SJCRH30 (cell line): ENCODE measurements at regions not wholly inside any gene's neighbourhood (a gene's known extent, or its start where the extent isn't known, plus 50 kb on each side); places are given as distances from the start of the nearest gene placed in this dataset.
"Not testable (repeated sequence)": the region's sequence is repeated elsewhere in the genome, so short reads cannot be mapped to it uniquely, and the experiment has no call there.

Source experiments
- DNase-seq, 2 experiments: peaks; one replicate each; pipeline ENCODE4 v3.0.0-alpha.2; 2015 to 2020
- H3K27ac ChIP-seq: fragments of 250-450 bp; sonication (Bioruptor Pico); 2 replicates; pipeline ENCODE4 v1.5.1; 2020; ENCODE audit warnings: mild to moderate bottlenecking, moderate library complexity
- H3K27me3 ChIP-seq: fragments of 250-450 bp; sonication (Bioruptor Pico); 2 replicates; pipeline ENCODE4 v1.5.1; 2020; ENCODE audit warnings: mild to moderate bottlenecking, moderate library complexity
- H3K36me3 ChIP-seq: fragments of 250-450 bp; sonication (Bioruptor Pico); 2 replicates; pipeline ENCODE4 v1.5.1; 2020; ENCODE audit warnings: mild to moderate bottlenecking, moderate library complexity
- H3K4me1 ChIP-seq: fragments of 250-450 bp; sonication (Bioruptor Pico); 2 replicates; pipeline ENCODE4 v1.5.1; 2020; ENCODE audit warnings: mild to moderate bottlenecking, moderate library complexity
- H3K4me3 ChIP-seq: fragments of 250-450 bp; sonication (Bioruptor Pico); 2 replicates; pipeline ENCODE4 v1.5.1; 2020; ENCODE audit warnings: mild to moderate bottlenecking, moderate library complexity
- H3K9me3 ChIP-seq: fragments of 250-450 bp; sonication (Bioruptor Pico); replicated peaks from 2 replicates; pipeline ENCODE4 v1.5.1; 2020; ENCODE audit warnings: mild to moderate bottlenecking, moderate library complexity

DNA sequence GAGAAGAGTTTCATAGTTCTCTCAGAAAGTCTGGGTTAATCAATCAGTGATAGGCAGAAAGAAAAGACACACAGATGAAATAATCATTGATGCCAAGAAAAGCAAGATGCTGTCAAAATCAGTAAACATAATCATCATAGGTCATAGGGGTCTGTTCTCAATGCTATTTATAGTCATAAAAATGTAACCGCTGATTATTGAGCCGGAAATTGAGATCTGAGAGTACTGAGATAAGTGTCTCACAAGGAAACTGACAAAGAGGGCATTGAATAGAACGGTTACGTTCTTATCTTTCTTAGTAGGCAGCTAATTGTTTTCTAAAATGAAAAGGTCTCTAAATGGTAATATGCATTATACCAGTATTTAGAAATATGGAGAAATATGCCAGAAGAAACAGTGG, 1686.1 kb upstream of the AGA start:
- H3K4me1 ChIP-seq = no peaks in the 10 kb centered on the region
- H3K4me3 ChIP-seq = no peak overlapping the region
- H3K9me3 ChIP-seq = no peaks in the 10 kb centered on the region
- H3K36me3 ChIP-seq = no peaks in the 10 kb centered on the region
- H3K27ac ChIP-seq = no peak overlapping the region
- H3K27me3 ChIP-seq = no peaks in the 10 kb centered on the region
- no peak for DNase-seq

- H3K4me3 ChIP-seq = no peak overlapping the region
- H3K36me3 ChIP-seq = no peaks in the 10 kb centered on the region
- DNase-seq = no peak
- H3K9me3 ChIP-seq = no peaks in the 10 kb centered on the region
- H3K27ac ChIP-seq = no peak overlapping the region
- no peaks in the 10 kb centered on the region for H3K27me3 ChIP-seq
- no peaks in the 10 kb centered on the region for H3K4me1 ChIP-seq
Measured at GRCh38 chr4:179130122-179130714, 1688.0 kb upstream of the AGA start.

DNA sequence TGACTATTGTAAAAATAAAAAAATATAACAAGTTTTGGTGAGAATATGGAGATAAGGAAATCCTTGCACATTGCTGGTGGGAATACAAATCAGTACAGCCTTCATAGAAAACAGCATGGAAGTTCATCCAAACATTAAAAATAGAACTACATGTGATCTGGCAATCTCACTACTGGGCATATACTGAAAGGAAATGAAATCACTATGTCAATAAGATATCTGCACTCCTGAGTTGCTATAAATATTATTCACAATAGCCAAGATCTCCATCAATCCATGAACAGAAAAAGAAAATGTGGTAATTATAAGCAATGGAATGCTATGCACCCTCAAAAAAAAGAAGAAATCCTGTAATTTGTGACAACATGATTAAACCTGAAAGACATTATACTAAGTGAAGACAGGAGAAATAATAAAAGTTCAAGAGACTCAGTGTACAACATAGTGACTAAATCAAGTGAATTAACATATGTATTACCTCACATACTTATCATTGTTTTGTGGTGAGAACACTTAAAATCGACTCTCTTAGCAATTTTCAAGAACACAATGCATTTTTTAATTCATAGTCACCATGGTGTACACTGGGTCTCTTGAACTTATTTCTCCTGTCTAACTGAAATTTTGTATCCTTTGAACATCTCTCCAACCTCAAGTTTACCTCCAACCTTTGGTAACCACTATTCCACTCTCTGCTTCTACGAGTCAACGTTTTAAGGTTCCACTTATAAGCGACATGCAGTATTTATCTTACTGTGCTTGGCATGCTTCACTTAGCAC, 1703.7 kb upstream of the AGA start:
- no peaks in the 10 kb centered on the region for H3K27me3 ChIP-seq
- no peak for DNase-seq

DNA sequence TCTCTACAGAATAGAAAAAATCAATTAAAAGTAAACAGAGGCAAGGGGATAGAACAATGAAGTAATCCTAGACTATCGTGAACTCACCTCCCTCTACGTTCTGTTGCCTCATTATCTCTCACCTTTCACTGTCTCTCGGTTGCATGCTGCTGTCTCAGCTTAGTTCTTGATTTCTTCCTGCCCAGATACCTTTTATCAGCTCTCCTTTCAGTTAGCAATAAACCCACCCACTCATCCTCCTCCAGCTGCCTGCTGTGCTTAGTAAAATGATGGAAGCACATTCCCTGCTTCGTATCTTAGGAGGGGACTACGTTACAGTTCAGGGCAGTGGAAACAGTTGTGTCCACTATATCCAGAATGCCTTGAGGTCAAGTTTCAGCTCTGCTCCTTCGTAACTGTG, 1709.5 kb upstream of the AGA start:
- no peak overlapping the region for H3K4me3 ChIP-seq
- H3K9me3 ChIP-seq = no peaks in the 10 kb centered on the region
- H3K27ac ChIP-seq = no peak overlapping the region
- H3K36me3 ChIP-seq = no peaks in the 10 kb centered on the region
- H3K4me1 ChIP-seq = no peaks in the 10 kb centered on the region
- no peak for DNase-seq
- no peaks in the 10 kb centered on the region for H3K27me3 ChIP-seq

More for the DNA sequence above, 1703.7 kb upstream of the AGA start:
- Histone ChIP-seq H3K4me3 (no peak overlapping the region), H3K27ac (no peak overlapping the region), H3K4me1 (no peaks in the 10 kb centered on the region), H3K36me3 (no peaks in the 10 kb centered on the region), H3K9me3 (no peaks in the 10 kb centered on the region)

DNA sequence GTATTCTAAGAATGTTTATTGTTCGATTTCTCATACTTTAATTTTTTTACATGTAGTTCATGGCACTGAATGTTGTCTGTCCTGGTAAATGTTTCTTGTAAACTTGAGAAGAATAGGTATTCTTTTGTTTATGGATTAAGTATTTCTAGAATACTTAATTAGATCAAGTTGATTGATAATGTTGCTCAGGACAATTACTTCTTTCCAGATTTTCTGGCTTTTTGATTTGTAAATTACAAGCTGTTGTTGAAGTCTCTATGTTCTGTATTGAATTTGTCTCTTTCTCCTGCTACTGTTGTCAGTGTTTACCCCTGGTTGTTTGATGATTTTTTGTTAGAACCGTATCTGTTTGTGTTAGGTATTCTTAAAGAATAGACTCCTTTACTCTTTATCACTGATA, 1720.9 kb upstream of the AGA start:
- Histone ChIP-seq H3K36me3 (no peaks in the 10 kb centered on the region), H3K4me3 (no peak overlapping the region), H3K27me3 (no peaks in the 10 kb centered on the region), H3K4me1 (no peaks in the 10 kb centered on the region), H3K27ac (no peak overlapping the region), H3K9me3 (no peaks in the 10 kb centered on the region)
- no peak for DNase-seq

DNA sequence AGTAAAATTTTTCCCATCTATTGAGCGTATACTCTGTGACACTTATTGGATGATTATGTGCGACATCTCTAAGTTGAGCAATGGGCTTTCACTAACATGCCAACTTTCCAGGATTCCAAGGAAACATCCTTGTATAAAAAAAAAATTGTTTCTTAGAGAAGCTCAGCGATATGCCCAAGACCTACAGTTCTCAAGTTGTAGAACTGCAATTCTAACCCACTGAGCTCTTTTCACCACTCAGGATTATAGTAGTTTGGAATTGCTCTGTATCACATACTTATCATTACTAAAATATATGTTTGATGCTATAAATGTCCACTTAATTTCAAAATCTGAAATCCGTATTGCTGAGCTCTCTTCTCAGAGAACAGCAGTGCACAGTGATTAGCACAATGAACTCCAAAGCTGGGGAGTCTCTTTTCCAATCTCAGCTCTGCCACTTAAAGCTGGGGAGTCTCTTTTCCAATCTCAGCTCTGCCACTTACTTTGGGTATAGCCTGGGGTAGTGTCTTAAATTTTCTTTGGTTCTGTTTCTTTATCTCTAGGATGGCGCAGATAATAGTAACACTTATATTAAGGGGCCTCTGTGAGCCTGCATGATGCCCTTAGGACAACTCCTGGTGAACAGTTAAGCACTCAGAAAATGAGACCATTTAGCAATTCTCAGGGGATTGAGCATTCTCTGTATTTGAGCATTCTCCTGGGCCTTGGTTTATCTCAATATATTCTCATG, 1722.2 kb upstream of the AGA start:
- H3K27me3 ChIP-seq = no peaks in the 10 kb centered on the region
- no peaks in the 10 kb centered on the region for H3K4me1 ChIP-seq
- no peak overlapping the region for H3K27ac ChIP-seq
- no peaks in the 10 kb centered on the region for H3K9me3 ChIP-seq
- no peak for DNase-seq
- H3K36me3 ChIP-seq = no peaks in the 10 kb centered on the region
- no peak overlapping the region for H3K4me3 ChIP-seq

GRCh38 chr4:179165000-179165738, 1722.9 kb upstream of the AGA start:
- Histone ChIP-seq H3K36me3 (no peaks in the 10 kb centered on the region), H3K4me1 (no peaks in the 10 kb centered on the region), H3K9me3 (no peaks in the 10 kb centered on the region), H3K27me3 (no peaks in the 10 kb centered on the region), H3K27ac (no peak overlapping the region), H3K4me3 (no peak overlapping the region)
- no peak for DNase-seq

GRCh38 chr4:179165862-179166261, 1723.6 kb upstream of the AGA start:
- no peaks in the 10 kb centered on the region for H3K36me3 ChIP-seq
- no peaks in the 10 kb centered on the region for H3K4me1 ChIP-seq
- H3K9me3 ChIP-seq = no peaks in the 10 kb centered on the region
- no peak overlapping the region for H3K4me3 ChIP-seq
- DNase-seq = no peak
- H3K27me3 ChIP-seq = no peaks in the 10 kb centered on the region
- no peak overlapping the region for H3K27ac ChIP-seq

- H3K9me3 ChIP-seq, H3K27ac ChIP-seq, H3K27me3 ChIP-seq, H3K4me1 ChIP-seq, H3K4me3 ChIP-seq, H3K36me3 ChIP-seq, DNase-seq: not testable (repeated sequence)
Measured at GRCh38 chr4:179170308-179170707, 1728.1 kb upstream of the AGA start.

GRCh38 chr4:179182741-179183140, 1740.5 kb upstream of the AGA start:
- no peak overlapping the region for H3K4me3 ChIP-seq
- H3K27ac ChIP-seq = no peak overlapping the region
- no peaks in the 10 kb centered on the region for H3K4me1 ChIP-seq
- H3K27me3 ChIP-seq = no peaks in the 10 kb centered on the region
- DNase-seq = no peak
- no peaks in the 10 kb centered on the region for H3K9me3 ChIP-seq
- no peaks in the 10 kb centered on the region for H3K36me3 ChIP-seq

DNA sequence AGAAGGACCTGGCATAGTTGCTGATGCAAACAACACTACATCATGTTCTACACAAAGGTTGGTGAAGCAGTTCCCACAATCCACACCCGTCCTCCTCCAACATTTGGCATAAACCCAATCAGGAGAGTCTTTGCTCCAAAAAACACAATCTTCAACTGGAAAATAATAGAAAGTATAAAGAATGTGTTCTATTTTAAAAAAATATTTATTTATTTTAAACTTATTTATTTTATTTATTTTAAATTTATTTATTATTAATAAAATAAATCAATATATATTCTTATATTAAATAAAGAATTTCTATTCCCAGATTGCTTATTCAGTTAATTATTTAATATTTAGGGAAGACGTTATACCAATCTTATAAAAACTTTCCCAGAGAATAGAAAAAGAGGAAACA, 1753.7 kb upstream of the AGA start:
- Histone ChIP-seq H3K4me1 (no peaks in the 10 kb centered on the region), H3K27ac (no peak overlapping the region), H3K9me3 (no peaks in the 10 kb centered on the region), H3K36me3 (no peaks in the 10 kb centered on the region), H3K27me3 (no peaks in the 10 kb centered on the region), H3K4me3 (no peak overlapping the region)
- DNase-seq = no peak

DNA sequence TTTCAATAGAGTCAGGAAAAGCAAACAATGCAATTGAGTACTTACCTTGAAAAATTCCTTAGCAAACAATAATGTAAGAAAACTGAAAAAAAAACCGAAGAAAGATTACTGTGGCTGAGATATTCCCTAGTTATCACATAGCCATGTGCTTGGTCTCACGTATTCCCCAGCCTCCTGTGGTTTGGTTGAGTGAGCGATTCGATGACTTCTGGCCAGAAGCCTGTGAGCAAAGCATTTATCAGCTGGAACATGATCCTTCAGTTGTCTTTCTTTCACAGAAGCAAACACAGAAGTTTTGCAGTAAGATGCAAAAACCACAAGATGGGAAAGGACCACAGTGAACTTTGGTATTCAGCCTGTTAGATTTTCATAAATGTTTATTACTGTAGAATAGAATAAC, 1754.3 kb upstream of the AGA start:
- peak in 1 of 2 experiments; percentile 7 for DNase-seq
- H3K4me1 ChIP-seq = no peaks in the 10 kb centered on the region

DNA sequence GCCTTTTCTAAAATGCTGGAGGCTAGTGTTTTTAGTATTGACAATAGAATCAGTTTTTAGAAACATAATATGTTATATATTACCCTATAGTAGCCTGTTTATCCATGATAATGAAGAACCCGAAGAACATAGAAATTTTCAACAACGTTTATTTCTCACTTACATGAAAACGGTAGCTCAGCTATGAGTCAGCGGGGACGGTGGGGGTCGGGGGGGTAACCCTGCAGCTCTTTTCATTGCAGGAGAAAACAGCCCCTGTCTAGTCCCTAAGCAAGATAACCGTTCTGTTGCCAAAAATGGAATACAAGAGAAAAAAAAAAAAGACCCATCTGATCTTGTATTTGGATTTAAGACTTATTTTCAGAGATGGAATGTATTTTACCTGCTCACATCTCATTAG, 1758.4 kb upstream of the AGA start:
- H3K4me1 ChIP-seq = no peaks in the 10 kb centered on the region
- no peak overlapping the region for H3K4me3 ChIP-seq
- H3K27ac ChIP-seq = no peak overlapping the region
- H3K27me3 ChIP-seq = no peaks in the 10 kb centered on the region
- no peaks in the 10 kb centered on the region for H3K9me3 ChIP-seq
- no peak for DNase-seq
- H3K36me3 ChIP-seq = no peaks in the 10 kb centered on the region

More for the DNA sequence above, 1754.3 kb upstream of the AGA start:
- no peaks in the 10 kb centered on the region for H3K9me3 ChIP-seq
- H3K27ac ChIP-seq = no peak overlapping the region
- no peaks in the 10 kb centered on the region for H3K27me3 ChIP-seq
- H3K36me3 ChIP-seq = no peaks in the 10 kb centered on the region
- no peak overlapping the region for H3K4me3 ChIP-seq

DNA sequence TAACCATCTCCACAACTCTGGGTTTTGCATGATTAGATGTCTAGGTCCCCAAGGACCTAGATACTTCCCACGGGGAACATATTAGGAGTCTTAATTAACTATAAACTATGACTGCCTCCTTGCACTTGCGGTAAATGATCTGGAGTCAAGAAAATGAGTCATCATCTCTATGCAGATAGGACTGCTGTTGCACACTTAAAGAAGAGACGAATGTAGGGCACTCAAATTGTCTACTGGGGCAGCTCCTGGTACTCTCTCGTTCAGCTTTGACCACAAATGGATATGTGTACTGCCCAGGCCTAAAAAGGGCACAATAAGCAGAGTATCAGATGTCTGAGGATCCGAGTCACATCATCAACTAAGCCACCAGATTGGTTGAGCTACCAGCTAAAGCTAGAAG, 1783.4 kb upstream of the AGA start:
- Histone ChIP-seq H3K4me1 (no peaks in the 10 kb centered on the region), H3K36me3 (no peaks in the 10 kb centered on the region), H3K4me3 (no peak overlapping the region), H3K27me3 (no peaks in the 10 kb centered on the region), H3K27ac (no peak overlapping the region), H3K9me3 (no peaks in the 10 kb centered on the region)
- DNase-seq = no peak

DNA sequence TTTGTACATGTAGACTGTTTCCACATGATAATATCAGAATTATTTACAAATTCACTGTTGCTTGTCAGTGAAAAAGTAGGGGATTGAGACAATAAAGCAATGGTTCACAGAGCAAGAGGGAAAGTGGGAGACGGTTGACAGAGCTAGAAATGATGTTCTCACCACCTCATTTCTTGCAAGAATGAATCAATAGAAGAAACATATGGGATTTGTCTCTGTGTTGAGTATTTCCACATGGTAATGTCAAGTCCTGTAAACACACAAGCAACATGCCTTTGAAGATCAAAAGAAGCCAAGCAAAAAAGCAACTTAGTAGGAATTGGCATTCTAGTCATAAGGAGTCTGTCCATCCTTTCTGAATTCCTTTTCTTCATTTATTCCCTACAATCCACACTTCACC, 1806.6 kb upstream of the AGA start:
- Histone ChIP-seq H3K27me3 (no peaks in the 10 kb centered on the region), H3K4me1 (no peaks in the 10 kb centered on the region), H3K4me3 (no peak overlapping the region), H3K36me3 (no peaks in the 10 kb centered on the region), H3K9me3 (no peaks in the 10 kb centered on the region), H3K27ac (no peak overlapping the region)
- no peak for DNase-seq
